ENCODE measurements at regions not wholly inside any gene's neighbourhood (a gene's known extent, or its start where the extent isn't known, plus 50 kb on each side); places are given as distances from the start of the nearest gene placed in this dataset.
"Not testable (repeated sequence)": the region's sequence is repeated elsewhere in the genome, so short reads cannot be mapped to it uniquely, and the experiment has no call there.

DNA sequence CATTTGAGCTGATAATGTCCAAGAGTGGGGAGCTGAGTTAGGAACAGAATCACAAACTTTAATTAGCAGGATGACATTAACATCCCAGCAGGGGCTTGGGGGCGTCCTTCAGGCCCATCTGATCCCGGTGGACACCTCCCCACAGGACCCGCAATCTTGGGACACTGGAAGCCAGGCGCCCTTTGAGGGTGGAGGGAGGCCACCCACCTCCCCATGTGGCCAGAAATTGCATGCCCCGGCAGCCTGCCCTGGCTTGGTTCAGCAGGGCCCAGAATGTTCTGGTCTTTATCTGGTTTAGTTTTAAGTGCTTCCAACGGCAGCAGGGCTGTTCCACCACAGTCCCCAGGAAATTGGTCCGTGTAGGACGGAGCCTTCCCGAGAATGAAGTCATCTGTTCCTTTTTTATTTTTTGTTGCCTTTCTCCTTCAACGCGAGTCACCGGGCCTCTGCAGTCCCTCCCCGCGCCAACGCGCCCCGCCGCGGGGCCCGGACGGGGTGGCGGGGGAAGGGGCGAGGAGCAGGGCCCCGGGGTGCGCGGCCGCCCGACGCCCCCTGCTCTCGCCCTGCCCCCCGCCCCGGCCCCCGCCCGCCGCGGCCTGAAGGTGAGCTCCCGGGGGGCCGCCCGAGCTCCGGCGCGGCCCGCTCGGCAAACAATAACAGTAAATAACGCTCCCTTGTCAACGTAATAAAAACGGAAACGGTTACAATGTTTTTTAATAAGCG is 207.9 kb downstream of the C9orf50 start:
- DNase-seq (ENCODE audit: low read depth) = no peak
- peak overlapping the region; percentile 46 for H3K4me3 ChIP-seq (ENCODE audit: low read depth, low read length)
- TF ChIP-seq, protein P1, sequence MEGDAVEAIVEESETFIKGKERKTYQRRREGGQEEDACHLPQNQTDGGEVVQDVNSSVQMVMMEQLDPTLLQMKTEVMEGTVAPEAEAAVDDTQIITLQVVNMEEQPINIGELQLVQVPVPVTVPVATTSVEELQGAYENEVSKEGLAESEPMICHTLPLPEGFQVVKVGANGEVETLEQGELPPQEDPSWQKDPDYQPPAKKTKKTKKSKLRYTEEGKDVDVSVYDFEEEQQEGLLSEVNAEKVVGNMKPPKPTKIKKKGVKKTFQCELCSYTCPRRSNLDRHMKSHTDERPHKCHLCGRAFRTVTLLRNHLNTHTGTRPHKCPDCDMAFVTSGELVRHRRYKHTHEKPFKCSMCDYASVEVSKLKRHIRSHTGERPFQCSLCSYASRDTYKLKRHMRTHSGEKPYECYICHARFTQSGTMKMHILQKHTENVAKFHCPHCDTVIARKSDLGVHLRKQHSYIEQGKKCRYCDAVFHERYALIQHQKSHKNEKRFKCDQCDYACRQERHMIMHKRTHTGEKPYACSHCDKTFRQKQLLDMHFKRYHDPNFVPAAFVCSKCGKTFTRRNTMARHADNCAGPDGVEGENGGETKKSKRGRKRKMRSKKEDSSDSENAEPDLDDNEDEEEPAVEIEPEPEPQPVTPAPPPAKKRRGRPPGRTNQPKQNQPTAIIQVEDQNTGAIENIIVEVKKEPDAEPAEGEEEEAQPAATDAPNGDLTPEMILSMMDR (conservative IDR thresholded peaks at IDR 0.05; ENCODE audit: low read depth, low read length) = no peak

DNA sequence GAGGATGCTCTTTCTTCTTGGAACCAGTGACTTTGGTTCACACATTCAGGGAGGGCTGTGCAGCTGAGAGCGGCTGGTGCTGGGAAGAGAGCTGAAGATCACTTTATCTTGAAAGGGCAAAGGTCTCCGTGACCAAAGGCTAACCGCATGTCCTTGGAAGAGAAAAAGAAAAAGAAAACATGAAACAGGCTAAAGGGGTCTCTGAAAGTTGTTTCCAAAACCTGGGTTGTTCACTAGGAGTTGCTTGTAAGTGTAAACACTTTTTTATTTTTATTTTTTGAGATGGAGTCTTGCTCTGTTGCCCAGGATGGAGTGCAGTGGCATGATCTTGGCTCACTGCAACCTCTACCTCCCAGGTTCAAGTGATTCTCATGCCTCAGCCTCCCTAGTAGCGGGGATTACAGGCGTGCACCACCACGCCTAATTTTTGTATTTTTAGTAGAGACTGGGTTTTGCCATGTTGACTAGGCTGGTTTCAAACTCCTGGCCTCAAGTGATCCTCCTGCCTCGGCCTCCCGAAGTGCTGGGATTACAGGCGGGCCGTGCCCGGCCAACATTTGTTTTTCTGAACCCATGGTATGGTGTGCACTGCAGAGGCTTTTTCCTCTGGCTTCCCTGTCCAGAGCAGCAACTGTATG is 208.6 kb downstream of the C9orf50 start:
- H3K4me3 ChIP-seq (ENCODE audit: low read depth, low read length); DNase-seq (ENCODE audit: low read depth): not testable (repeated sequence)

DNA sequence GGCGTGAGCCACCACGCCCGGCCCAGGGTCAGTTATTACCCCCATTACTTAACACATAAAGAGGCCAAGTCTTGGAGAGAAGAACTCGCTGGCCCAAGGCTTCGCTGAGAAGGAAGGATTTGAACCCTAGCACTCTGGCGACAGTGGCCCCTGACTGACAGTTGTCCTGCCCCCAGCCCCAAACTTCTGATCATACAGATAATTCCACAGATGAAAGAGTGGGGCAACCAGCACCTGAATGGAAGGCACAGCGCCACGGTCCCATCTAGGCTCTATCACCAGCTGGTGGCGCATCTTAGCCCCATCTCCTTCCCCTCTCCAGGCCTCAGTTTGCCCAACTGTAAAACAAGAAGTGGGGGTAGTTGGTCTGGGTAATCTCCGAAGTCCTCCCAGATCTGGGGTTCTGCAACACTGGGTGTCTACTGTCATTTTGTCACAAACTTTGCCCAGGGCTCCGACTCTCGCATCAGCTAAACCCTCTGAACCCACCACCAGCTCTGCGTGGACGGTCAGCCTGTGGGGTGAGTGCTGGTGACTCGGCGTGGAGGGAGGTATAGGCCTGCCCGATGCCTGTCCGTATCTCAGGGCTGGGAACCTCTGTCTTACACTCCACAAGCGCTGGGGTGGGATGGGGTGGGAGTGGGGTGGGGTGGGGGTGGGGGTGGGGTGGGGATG is 209.3 kb downstream of the C9orf50 start:
- no peak overlapping the region for H3K4me3 ChIP-seq (ENCODE audit: low read depth, low read length)
- TF ChIP-seq, protein P1 (conservative IDR thresholded peaks at IDR 0.05; ENCODE audit: low read depth, low read length) = no peak
- no peak for DNase-seq (ENCODE audit: low read depth)

DNA sequence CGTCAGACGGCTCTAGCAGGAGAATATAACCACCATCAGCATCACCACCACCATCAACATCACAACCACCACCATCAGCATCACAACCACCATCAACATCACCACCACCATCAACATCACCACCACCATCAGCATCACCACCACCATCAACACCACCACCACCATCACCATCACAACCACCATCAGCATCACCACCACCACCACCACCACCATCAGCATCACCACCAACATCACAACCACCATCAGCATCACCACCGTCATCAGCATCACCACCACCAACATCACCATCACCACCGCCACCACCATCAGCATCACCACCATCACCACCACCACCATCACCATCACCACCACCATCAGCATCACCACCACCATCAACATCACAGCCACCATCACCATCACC is 210.7 kb downstream of the C9orf50 start:
- no peak for DNase-seq (ENCODE audit: low read depth)
- H3K4me3 ChIP-seq (ENCODE audit: low read depth, low read length) = no peak overlapping the region
- TF ChIP-seq, protein P1 (conservative IDR thresholded peaks at IDR 0.05; ENCODE audit: low read depth, low read length) = no peak

DNA sequence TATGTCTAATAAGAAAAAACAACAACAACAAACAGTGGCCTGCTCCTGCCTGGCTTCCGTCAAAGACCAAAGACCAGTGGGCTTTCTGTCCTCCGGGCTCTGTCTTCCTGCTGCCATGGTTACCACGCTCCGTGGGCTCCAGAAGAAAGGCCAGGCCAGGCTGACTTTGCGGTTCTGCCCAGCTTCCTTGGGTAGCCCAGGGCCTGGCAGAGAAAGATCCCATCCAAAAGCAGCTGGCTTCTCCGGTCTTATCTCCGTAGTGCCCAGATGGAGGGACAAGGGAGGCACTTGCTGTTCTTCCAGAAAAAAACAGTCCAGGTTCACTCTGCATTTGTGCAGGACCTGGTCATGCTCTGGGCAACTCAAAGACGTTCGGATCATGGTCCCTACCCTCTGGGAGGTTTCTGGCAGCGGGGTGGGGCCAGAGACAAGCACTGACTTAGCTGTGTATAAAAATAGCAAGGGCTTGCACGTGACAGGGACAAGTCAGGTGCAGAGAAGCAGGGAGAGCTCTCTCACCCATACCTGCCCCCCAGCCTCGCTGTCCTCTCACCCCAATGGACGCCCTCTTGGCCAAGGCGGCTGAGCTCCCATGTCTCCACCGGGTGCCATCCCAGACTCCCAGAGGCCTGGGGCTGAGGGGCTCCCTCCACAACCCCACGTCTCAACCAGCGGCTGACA is 212.2 kb downstream of the C9orf50 start:
- TF ChIP-seq, protein P1 (conservative IDR thresholded peaks at IDR 0.05; ENCODE audit: low read depth, low read length) = no peak
- DNase-seq (ENCODE audit: low read depth) = no peak

DNA sequence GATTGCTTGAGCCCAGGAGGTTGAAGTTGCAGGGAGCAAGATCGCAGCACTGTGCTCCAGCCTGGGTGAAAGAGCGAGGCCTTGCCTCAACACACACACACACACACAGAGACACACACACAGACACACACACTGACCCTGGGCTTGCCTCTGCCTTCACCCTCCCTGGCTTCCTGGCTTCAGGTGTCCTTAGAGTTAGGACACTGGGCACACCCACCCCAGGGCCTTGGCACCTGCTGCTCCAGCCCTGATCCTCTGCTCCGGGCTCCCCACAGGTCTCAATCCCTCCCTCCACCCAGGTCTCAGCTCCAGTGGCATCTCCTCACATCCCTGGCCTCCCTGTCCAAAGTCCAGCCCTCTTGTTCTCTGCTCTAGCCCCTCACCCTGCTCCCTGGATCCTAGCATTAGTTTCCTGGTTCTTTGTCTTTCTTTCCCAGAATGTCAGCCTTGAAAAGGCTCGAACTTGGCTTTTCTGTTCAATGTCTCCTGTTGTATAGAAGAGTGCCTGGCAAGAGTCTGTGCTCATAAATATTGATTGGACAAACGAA is 212.9 kb downstream of the C9orf50 start:
- TF ChIP-seq, protein P1 (conservative IDR thresholded peaks at IDR 0.05; ENCODE audit: low read depth, low read length) = no peak
- H3K4me3 ChIP-seq (ENCODE audit: low read depth, low read length) = no peak overlapping the region

More for the DNA sequence above, 212.2 kb downstream of the C9orf50 start:
- H3K4me3 ChIP-seq (ENCODE audit: low read depth, low read length) = no peak overlapping the region

More for the DNA sequence above, 212.9 kb downstream of the C9orf50 start:
- DNase-seq (ENCODE audit: low read depth) = no peak
